Ishikawa (cell line): ENCODE measurements at regions not wholly inside any gene's neighbourhood (a gene's known extent, or its start where the extent isn't known, plus 50 kb on each side); places are given as distances from the start of the nearest gene placed in this dataset.

Source experiments
- CEBPB ChIP-seq: IDR thresholded peaks from 2 replicates; pipeline ENCODE4 v1.6.1; 2012
- EGR1 ChIP-seq: IDR thresholded peaks from 2 replicates; pipeline ENCODE4 v1.6.1; 2012
- EP300 ChIP-seq: IDR thresholded peaks from 2 replicates; pipeline ENCODE4 v1.6.1; 2012; ENCODE audit warnings: borderline replicate concordance
- TAF1 ChIP-seq: IDR thresholded peaks from 2 replicates; pipeline ENCODE4 v1.6.1; 2012; ENCODE audit warnings: low read depth, mild to moderate bottlenecking
- YY1 ChIP-seq: IDR thresholded peaks from 2 replicates; pipeline ENCODE4 v1.6.1; 2012; ENCODE audit warnings: low read depth

- TF ChIP-seq YY1 (no peak), CEBPB (no peak), EGR1 (no peak), EP300 (no peak), TAF1 (no peak)
These were observed 225.5 kb downstream of the SOD2 start for GRCh38 chr6:159467473-159468041.
